Activated naive CD4-positive, alpha-beta T cell treated with anti-CD3 and anti-CD28 coated beads for 36 hours (primary cell): ENCODE measurements at regions not wholly inside any gene's neighbourhood (a gene's known extent, or its start where the extent isn't known, plus 50 kb on each side); places are given as distances from the start of the nearest gene placed in this dataset.

Experiments used
- CTCF ChIA-PET: fragments of 350-600 bp; sonication (Branson Sonifier 250); formaldehyde crosslinking; loops from one replicate; lab custom pipeline; 2021; ENCODE audit warnings: antibody characterized with exemption; lab: Charles Lee
- DNase-seq: peaks from one replicate; pipeline ENCODE4 v3.0.0-alpha.2; 2020
- H3K27ac Mint-ChIP-seq: one replicate; pipeline ENCODE4 v1.8.0; 2021; ENCODE audit warnings: mild to moderate bottlenecking, mixed read lengths
- H3K27me3 Mint-ChIP-seq: one replicate; pipeline ENCODE4 v1.8.0; 2021; ENCODE audit warnings: low read depth, mixed read lengths
- H3K36me3 Mint-ChIP-seq: one replicate; pipeline ENCODE4 v1.8.0; 2021; ENCODE audit warnings: low read depth, mixed read lengths
- H3K4me1 Mint-ChIP-seq: one replicate; pipeline ENCODE4 v1.8.0; 2021; ENCODE audit warnings: low read depth, mixed read lengths
- H3K4me3 Mint-ChIP-seq: one replicate; pipeline ENCODE4 v1.8.0; 2021; ENCODE audit warnings: mild to moderate bottlenecking, moderate library complexity, mixed read lengths
- H3K9me3 Mint-ChIP-seq: one replicate; pipeline ENCODE4 v1.8.0; 2021; ENCODE audit warnings: mixed read lengths
- intact Hi-C: fragments of 100-400 bp; cut with micrococcal nuclease; formaldehyde crosslinking; loops from one replicate; pipeline ENCODE4 v1.15.1; 2023

- Mint-ChIP-seq H3K9me3 (no peaks in the 10 kb centered on the region), H3K27me3 (no peaks in the 10 kb centered on the region), H3K36me3 (no peaks in the 10 kb centered on the region), H3K4me3 (no peak overlapping the region), H3K4me1 (no peaks in the 10 kb centered on the region), H3K27ac (no peak overlapping the region)
- CTCF ChIA-PET = no interaction called here
- no peak for DNase-seq
- intact Hi-C loops = no loop called here
Measured at GRCh38 chr13:22423261-22423660, 752.4 kb downstream of the FGF9 start.

GRCh38 chr13:22425087-22425486 is 754.2 kb downstream of the FGF9 start:
- no peak for DNase-seq
- Mint-ChIP-seq H3K4me3 (no peak overlapping the region), H3K36me3 (no peaks in the 10 kb centered on the region), H3K27me3 (no peaks in the 10 kb centered on the region), H3K4me1 (no peaks in the 10 kb centered on the region), H3K27ac (no peak overlapping the region), H3K9me3 (peaks cover 2% of the 10 kb centered on the region)
- intact Hi-C loops = no loop called here
- CTCF ChIA-PET = no interaction called here

GRCh38 chr13:22427066-22427465 is 753.7 kb upstream of the SGCG start:
- no peaks in the 10 kb centered on the region for H3K27me3 Mint-ChIP-seq
- H3K4me3 Mint-ChIP-seq = no peak overlapping the region
- no peaks in the 10 kb centered on the region for H3K4me1 Mint-ChIP-seq
- CTCF ChIA-PET = no interaction called here
- no peak overlapping the region for H3K27ac Mint-ChIP-seq
- H3K36me3 Mint-ChIP-seq = no peaks in the 10 kb centered on the region
- peaks cover 2% of the 10 kb centered on the region for H3K9me3 Mint-ChIP-seq
- DNase-seq = no peak
- intact Hi-C loops = no loop called here

- no peak overlapping the region for H3K27ac Mint-ChIP-seq
- intact Hi-C loops = no loop called here
- CTCF ChIA-PET = no interaction called here
- no peaks in the 10 kb centered on the region for H3K4me1 Mint-ChIP-seq
- no peaks in the 10 kb centered on the region for H3K27me3 Mint-ChIP-seq
- no peak for DNase-seq
- no peaks in the 10 kb centered on the region for H3K36me3 Mint-ChIP-seq
- H3K9me3 Mint-ChIP-seq = peaks cover 2% of the 10 kb centered on the region
- H3K4me3 Mint-ChIP-seq = no peak overlapping the region
Measured at GRCh38 chr13:22427783-22428182, 753.0 kb upstream of the SGCG start.

GRCh38 chr13:22428188-22428828 is 752.5 kb upstream of the SGCG start:
- peaks cover 2% of the 10 kb centered on the region for H3K9me3 Mint-ChIP-seq
- H3K4me3 Mint-ChIP-seq = no peak overlapping the region
- CTCF ChIA-PET = no interaction called here
- intact Hi-C loops = no loop called here
- H3K36me3 Mint-ChIP-seq = no peaks in the 10 kb centered on the region
- H3K27me3 Mint-ChIP-seq = no peaks in the 10 kb centered on the region
- H3K27ac Mint-ChIP-seq = no peak overlapping the region
- DNase-seq = no peak
- no peaks in the 10 kb centered on the region for H3K4me1 Mint-ChIP-seq

GRCh38 chr13:22432690-22433089 is 748.1 kb upstream of the SGCG start:
- Mint-ChIP-seq H3K4me1 (no peaks in the 10 kb centered on the region), H3K27ac (no peak overlapping the region), H3K36me3 (no peaks in the 10 kb centered on the region), H3K27me3 (no peaks in the 10 kb centered on the region), H3K9me3 (peaks cover 2% of the 10 kb centered on the region), H3K4me3 (no peak overlapping the region)
- CTCF ChIA-PET = no interaction called here
- DNase-seq = no peak
- intact Hi-C loops = no loop called here

- intact Hi-C loops = no loop called here
- H3K36me3 Mint-ChIP-seq = no peaks in the 10 kb centered on the region
- H3K27ac Mint-ChIP-seq = no peak overlapping the region
- H3K27me3 Mint-ChIP-seq = peaks cover 5% of the 10 kb centered on the region
- H3K4me3 Mint-ChIP-seq = no peak overlapping the region
- CTCF ChIA-PET = no interaction called here
- no peak for DNase-seq
- no peaks in the 10 kb centered on the region for H3K4me1 Mint-ChIP-seq
- H3K9me3 Mint-ChIP-seq = peaks cover 2% of the 10 kb centered on the region
Measured at GRCh38 chr13:22447132-22447886, 733.5 kb upstream of the SGCG start.

GRCh38 chr13:22449251-22449650 is 731.5 kb upstream of the SGCG start:
- no peaks in the 10 kb centered on the region for H3K36me3 Mint-ChIP-seq
- peaks cover 5% of the 10 kb centered on the region for H3K27me3 Mint-ChIP-seq
- CTCF ChIA-PET = no interaction called here
- H3K4me1 Mint-ChIP-seq = no peaks in the 10 kb centered on the region
- no peak for DNase-seq
- intact Hi-C loops = no loop called here
- H3K27ac Mint-ChIP-seq = no peak overlapping the region
- H3K9me3 Mint-ChIP-seq = no peaks in the 10 kb centered on the region
- H3K4me3 Mint-ChIP-seq = no peak overlapping the region

- H3K4me1 Mint-ChIP-seq = no peaks in the 10 kb centered on the region
- intact Hi-C loops = no loop called here
- no peaks in the 10 kb centered on the region for H3K9me3 Mint-ChIP-seq
- peaks cover 5% of the 10 kb centered on the region for H3K27me3 Mint-ChIP-seq
- H3K36me3 Mint-ChIP-seq = no peaks in the 10 kb centered on the region
- H3K4me3 Mint-ChIP-seq = no peak overlapping the region
- H3K27ac Mint-ChIP-seq = no peak overlapping the region
- CTCF ChIA-PET = no interaction called here
- DNase-seq = no peak
Measured at GRCh38 chr13:22451327-22451741, 729.4 kb upstream of the SGCG start.

GRCh38 chr13:22454586-22454985 is 726.2 kb upstream of the SGCG start:
- H3K9me3 Mint-ChIP-seq = no peaks in the 10 kb centered on the region
- CTCF ChIA-PET = no interaction called here

GRCh38 chr13:22455036-22455435 is 725.7 kb upstream of the SGCG start:
- no peaks in the 10 kb centered on the region for H3K9me3 Mint-ChIP-seq
- no peak overlapping the region for H3K4me3 Mint-ChIP-seq
- DNase-seq = no peak
- H3K27ac Mint-ChIP-seq = no peak overlapping the region
- CTCF ChIA-PET = no interaction called here
- intact Hi-C loops = no loop called here
- H3K4me1 Mint-ChIP-seq = no peaks in the 10 kb centered on the region
- H3K27me3 Mint-ChIP-seq = no peaks in the 10 kb centered on the region
- no peaks in the 10 kb centered on the region for H3K36me3 Mint-ChIP-seq

More at GRCh38 chr13:22454586-22454985, 726.2 kb upstream of the SGCG start:
- intact Hi-C loops = no loop called here
- no peaks in the 10 kb centered on the region for H3K4me1 Mint-ChIP-seq
- H3K4me3 Mint-ChIP-seq = no peak overlapping the region
- no peak overlapping the region for H3K27ac Mint-ChIP-seq
- no peaks in the 10 kb centered on the region for H3K36me3 Mint-ChIP-seq
- no peak for DNase-seq
- H3K27me3 Mint-ChIP-seq = no peaks in the 10 kb centered on the region

GRCh38 chr13:22461854-22462490 is 718.8 kb upstream of the SGCG start:
- Mint-ChIP-seq H3K4me1 (no peaks in the 10 kb centered on the region), H3K27ac (no peak overlapping the region), H3K27me3 (peaks cover 2% of the 10 kb centered on the region), H3K36me3 (no peaks in the 10 kb centered on the region), H3K9me3 (no peaks in the 10 kb centered on the region), H3K4me3 (no peak overlapping the region)
- CTCF ChIA-PET = no interaction called here
- DNase-seq = no peak
- intact Hi-C loops = no loop called here

- no peak for DNase-seq
- CTCF ChIA-PET = no interaction called here
- no peaks in the 10 kb centered on the region for H3K9me3 Mint-ChIP-seq
- no peak overlapping the region for H3K27ac Mint-ChIP-seq
- no peak overlapping the region for H3K4me3 Mint-ChIP-seq
- intact Hi-C loops = no loop called here
- no peaks in the 10 kb centered on the region for H3K36me3 Mint-ChIP-seq
- peaks cover 4% of the 10 kb centered on the region for H3K27me3 Mint-ChIP-seq
- no peaks in the 10 kb centered on the region for H3K4me1 Mint-ChIP-seq
Measured at GRCh38 chr13:22463089-22463488, 717.7 kb upstream of the SGCG start.
